VCaP (cell line): ENCODE measurements at regions not wholly inside any gene's neighbourhood (a gene's known extent, or its start where the extent isn't known, plus 50 kb on each side); places are given as distances from the start of the nearest gene placed in this dataset.

Experiments
- H3K27ac ChIP-seq: fragments of 450-650 bp; 2 replicates; pipeline ENCODE4 v1.5.1; 2017
- CTCF ChIP-seq: fragments of 450-650 bp; conservative IDR thresholded peaks from 2 replicates; pipeline ENCODE4 v1.5.1; 2017; ENCODE audit warnings: mild to moderate bottlenecking, moderate library complexity

GRCh38 chr3:63202529-63202928 is 75.6 kb upstream of the SYNPR start:
- no peak for TF ChIP-seq CTCF
- no peak overlapping the region for H3K27ac ChIP-seq

- no peak overlapping the region for H3K27ac ChIP-seq
- no peak for TF ChIP-seq CTCF
These were observed 71.0 kb upstream of the SYNPR start for GRCh38 chr3:63207066-63207590.

- no peak for TF ChIP-seq CTCF
These were observed 50.0 kb upstream of the SYNPR start for GRCh38 chr3:63228087-63228486.

More at GRCh38 chr3:63228087-63228486, 50.0 kb upstream of the SYNPR start:
- no peak overlapping the region for H3K27ac ChIP-seq
